ENCODE measurements at regions not wholly inside any gene's neighbourhood (a gene's known extent, or its start where the extent isn't known, plus 50 kb on each side); places are given as distances from the start of the nearest gene placed in this dataset.
"Not testable (repeated sequence)": the region's sequence is repeated elsewhere in the genome, so short reads cannot be mapped to it uniquely, and the experiment has no call there.

DNA sequence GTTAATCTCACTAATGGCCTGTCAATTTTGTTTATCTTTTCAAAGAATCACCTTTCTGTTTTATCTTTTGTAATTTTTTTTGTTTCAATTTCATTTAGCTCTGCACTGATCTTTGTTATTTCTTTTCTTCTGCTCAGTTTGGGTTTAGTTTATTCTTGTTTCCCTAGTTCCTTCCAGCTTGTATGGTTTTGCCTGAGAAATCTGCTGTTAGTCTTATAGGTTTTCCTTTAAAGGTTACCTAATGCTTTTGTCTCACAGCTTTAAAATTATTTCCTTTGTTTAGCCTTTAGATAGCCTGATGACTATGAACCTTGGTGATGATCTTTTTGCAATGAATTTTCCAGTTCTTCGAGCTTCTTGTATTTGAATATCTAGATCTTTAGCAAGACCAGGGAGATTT lies 1869.8 kb upstream of the PCDH20 start:
- DNase-seq (ENCODE audit: low spot score) = no peak
- TF ChIP-seq CTCF (IDR thresholded peaks at IDR 0.05; ENCODE audit: extremely low read depth, missing control alignments) = no peak

DNA sequence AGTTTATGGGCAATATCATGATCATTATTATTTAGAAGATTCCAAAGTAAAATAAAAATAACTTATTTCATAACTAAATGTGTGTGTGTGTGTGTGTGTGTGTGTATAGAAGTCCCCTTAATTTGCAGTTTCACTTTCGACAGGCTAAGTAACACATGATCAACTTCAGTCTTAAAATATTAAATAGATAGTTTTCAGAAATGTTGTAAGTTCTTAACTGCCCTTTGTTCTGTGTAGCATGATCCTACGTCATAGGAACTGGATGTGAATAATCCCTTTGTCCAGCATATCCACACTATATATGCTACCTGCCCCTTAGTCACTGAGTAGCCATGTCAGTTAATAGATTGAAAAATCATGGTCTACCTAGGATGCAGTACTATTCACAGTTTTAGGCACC lies 1863.5 kb upstream of the PCDH20 start:
- no peak for DNase-seq (ENCODE audit: low spot score)
- no peak for TF ChIP-seq CTCF (IDR thresholded peaks at IDR 0.05; ENCODE audit: extremely low read depth, missing control alignments)

DNA sequence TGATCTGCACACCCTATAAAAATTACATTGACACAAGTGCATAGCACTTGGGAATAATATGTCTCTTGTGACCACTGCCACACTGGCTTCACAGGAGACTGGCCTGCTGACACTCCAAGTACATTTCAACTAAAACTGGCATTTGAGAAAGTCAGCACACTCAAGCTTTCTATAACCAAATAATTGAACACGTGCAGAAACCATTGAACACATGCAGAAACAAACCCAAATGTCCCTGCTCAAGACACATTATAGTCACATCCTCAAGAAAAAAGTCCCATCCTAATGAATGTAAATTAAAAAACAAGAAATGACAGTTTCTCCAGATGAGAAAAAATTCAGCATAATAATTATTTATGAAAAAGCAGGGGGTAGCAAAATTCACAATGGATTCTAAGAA lies 1859.1 kb upstream of the PCDH20 start:
- no peak for DNase-seq (ENCODE audit: low spot score)
- no peak for TF ChIP-seq CTCF (IDR thresholded peaks at IDR 0.05; ENCODE audit: extremely low read depth, missing control alignments)

- DNase-seq (ENCODE audit: low spot score) = no peak
- TF ChIP-seq CTCF (IDR thresholded peaks at IDR 0.05; ENCODE audit: extremely low read depth, missing control alignments) = no peak
Observed at GRCh38 chr13:63249411-63250187, 1834.0 kb upstream of the PCDH20 start.

DNA sequence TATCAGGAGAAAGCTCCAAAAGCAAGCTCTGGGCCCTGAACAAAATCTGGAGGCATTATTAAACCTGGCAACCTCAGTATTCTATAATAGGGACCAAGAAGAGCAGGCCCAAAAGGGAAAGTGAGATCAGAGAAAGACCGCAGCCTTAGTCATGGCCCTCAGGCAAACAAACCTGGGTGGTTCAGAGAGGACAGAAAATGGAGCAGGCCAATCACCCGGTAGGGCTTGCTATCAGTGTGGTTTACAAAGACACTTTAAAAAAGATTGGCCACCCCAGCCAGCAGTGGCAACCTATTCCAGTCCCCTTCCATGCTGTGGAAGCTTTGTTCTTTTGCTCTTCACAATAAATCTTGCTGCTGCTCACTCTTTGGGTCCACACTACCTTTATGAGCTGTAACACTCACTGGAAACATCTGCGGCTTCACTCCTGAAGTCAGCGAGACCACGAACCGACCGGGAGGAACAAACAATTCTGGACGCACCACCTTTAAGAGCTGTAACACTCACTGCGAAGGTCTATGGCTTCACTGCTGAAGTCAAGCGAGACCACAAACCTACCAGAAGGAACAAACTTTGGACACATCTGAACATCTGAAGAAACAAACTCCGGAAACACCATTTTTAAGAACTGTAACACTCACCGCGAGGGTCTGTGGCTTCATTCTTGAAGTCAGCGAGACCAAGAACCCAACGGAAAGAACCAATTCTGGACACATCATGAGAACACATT lies 1821.2 kb upstream of the PCDH20 start:
- DNase-seq (ENCODE audit: low spot score) = not testable (repeated sequence)

GRCh38 chr13:63218596-63218995 lies 1802.9 kb upstream of the PCDH20 start:
- DNase-seq (ENCODE audit: low spot score) = not testable (repeated sequence)

- no peak for DNase-seq (ENCODE audit: low spot score)
- TF ChIP-seq CTCF (IDR thresholded peaks at IDR 0.05; ENCODE audit: extremely low read depth, missing control alignments) = no peak
Observed at GRCh38 chr13:63209330-63210017, 1793.8 kb upstream of the PCDH20 start.

- TF ChIP-seq CTCF (IDR thresholded peaks at IDR 0.05; ENCODE audit: extremely low read depth, missing control alignments) = no peak
- DNase-seq (ENCODE audit: low spot score) = no peak
Observed at GRCh38 chr13:63208826-63209225, 1793.2 kb upstream of the PCDH20 start.
